MG63 (cell line): ENCODE measurements at regions not wholly inside any gene's neighbourhood (a gene's known extent, or its start where the extent isn't known, plus 50 kb on each side); places are given as distances from the start of the nearest gene placed in this dataset.
A peak's percentile ranks its signal among the peaks of the same experiment; 100 is the strongest.

Experiments used
- DNase-seq: peaks from one replicate; pipeline ENCODE4 v3.0.0-alpha.2; 2020
- H3K27me3 ChIP-seq: fragments of 250-450 bp; sonication (Bioruptor Pico); 2 replicates; pipeline ENCODE4 v1.5.1; 2020; ENCODE audit warnings: mild to moderate bottlenecking, moderate library complexity
- H3K36me3 ChIP-seq: fragments of 250-450 bp; sonication (Bioruptor Pico); 2 replicates; pipeline ENCODE4 v1.5.1; 2020; ENCODE audit warnings: mild to moderate bottlenecking, moderate library complexity
- H3K4me3 ChIP-seq: fragments of 250-450 bp; sonication (Bioruptor Pico); 2 replicates; pipeline ENCODE4 v1.5.1; 2020; ENCODE audit warnings: mild to moderate bottlenecking, moderate library complexity
- H3K9me3 ChIP-seq: fragments of 250-450 bp; sonication (Bioruptor Pico); 2 replicates; pipeline ENCODE4 v1.5.1; 2020; ENCODE audit warnings: mild to moderate bottlenecking, moderate library complexity

DNA sequence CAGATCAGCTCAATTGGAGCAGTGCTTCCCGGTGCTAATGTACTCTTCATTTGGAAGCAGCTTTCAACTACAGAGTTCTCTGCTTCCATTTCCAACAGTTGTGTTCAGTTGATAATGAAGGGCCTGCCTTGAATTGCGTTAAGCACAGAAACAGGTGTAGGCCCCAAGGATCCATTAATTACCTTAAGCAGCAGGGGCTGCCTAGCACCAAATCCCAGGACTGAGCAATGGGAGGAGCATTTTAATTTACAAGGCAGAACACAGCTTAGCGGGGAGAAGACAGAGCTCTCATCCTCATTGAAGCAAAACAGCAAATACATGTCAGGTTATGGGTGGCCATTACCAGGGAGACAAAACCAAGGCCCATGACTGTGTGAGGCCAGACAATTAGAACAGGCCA is 349.6 kb downstream of the TFEC start:
- Histone ChIP-seq H3K4me3 (no peak overlapping the region), H3K27me3 (no peaks in the 10 kb centered on the region), H3K36me3 (no peaks in the 10 kb centered on the region), H3K9me3 (no peaks in the 10 kb centered on the region)
- DNase-seq = no peak

- Histone ChIP-seq H3K36me3 (no peaks in the 10 kb centered on the region), H3K9me3 (no peaks in the 10 kb centered on the region), H3K27me3 (no peaks in the 10 kb centered on the region), H3K4me3 (no peak overlapping the region)
- DNase-seq = no peak
Measured at GRCh38 chr7:115679976-115680375, 350.6 kb downstream of the TFEC start.

GRCh38 chr7:115679423-115679822 is 351.1 kb downstream of the TFEC start:
- Histone ChIP-seq H3K36me3 (no peaks in the 10 kb centered on the region), H3K27me3 (no peaks in the 10 kb centered on the region), H3K9me3 (no peaks in the 10 kb centered on the region), H3K4me3 (no peak overlapping the region)
- no peak for DNase-seq

- H3K27me3 ChIP-seq = no peaks in the 10 kb centered on the region
- no peak overlapping the region for H3K4me3 ChIP-seq
- DNase-seq = peak; percentile 65
- H3K36me3 ChIP-seq = no peaks in the 10 kb centered on the region
- no peaks in the 10 kb centered on the region for H3K9me3 ChIP-seq
Measured at GRCh38 chr7:115678086-115678982, 352.2 kb downstream of the TFEC start.

DNA sequence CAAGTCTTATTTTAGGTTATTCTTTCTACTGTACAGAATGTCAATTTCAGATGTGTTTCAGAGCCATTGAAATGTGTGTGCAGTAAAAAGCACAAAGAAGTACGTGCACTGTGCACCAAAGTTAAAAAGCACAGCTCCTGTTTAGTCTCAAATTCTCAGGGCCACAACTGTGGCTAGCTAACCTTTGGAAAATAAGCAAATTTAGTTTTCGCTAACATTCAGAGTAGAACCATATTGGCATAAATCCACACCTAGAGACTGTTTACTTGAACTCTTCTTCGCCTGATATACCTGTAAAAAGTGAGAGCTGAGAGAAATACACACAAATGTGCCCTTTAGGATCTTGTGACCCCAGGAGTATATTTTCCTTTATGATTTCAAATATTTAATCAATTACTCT is 353.9 kb downstream of the TFEC start:
- DNase-seq = no peak
- no peaks in the 10 kb centered on the region for H3K9me3 ChIP-seq
- H3K36me3 ChIP-seq = no peaks in the 10 kb centered on the region
- H3K27me3 ChIP-seq = no peaks in the 10 kb centered on the region
- no peak overlapping the region for H3K4me3 ChIP-seq

- no peak overlapping the region for H3K4me3 ChIP-seq
- no peaks in the 10 kb centered on the region for H3K27me3 ChIP-seq
- DNase-seq = peak; percentile 43
- no peaks in the 10 kb centered on the region for H3K36me3 ChIP-seq
- H3K9me3 ChIP-seq = no peaks in the 10 kb centered on the region
Measured at GRCh38 chr7:115676080-115676479, 354.5 kb downstream of the TFEC start.

- Histone ChIP-seq H3K27me3 (no peaks in the 10 kb centered on the region), H3K36me3 (no peaks in the 10 kb centered on the region), H3K9me3 (no peaks in the 10 kb centered on the region), H3K4me3 (no peak overlapping the region)
- no peak for DNase-seq
Measured at GRCh38 chr7:115674467-115675024, 356.0 kb downstream of the TFEC start.

DNA sequence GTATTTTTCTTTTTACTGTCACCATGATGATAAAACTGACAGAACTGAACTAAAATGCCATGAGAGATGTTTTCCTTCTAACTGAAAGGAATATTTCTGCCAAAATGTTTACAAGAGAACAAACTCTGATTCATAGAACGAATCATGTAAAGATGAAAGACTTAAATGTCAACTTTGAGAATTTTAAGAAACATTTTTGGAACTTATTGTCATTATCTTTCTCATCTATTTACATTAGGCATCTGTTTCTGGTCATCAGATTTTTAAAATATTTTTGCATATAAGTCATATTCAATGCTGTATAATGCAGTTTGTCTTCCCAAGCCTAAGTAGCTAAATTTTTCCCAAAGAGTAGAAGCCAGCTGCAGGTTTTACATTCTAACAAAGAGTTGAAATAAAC is 358.5 kb downstream of the TFEC start:
- no peak for DNase-seq
- no peaks in the 10 kb centered on the region for H3K36me3 ChIP-seq

DNA sequence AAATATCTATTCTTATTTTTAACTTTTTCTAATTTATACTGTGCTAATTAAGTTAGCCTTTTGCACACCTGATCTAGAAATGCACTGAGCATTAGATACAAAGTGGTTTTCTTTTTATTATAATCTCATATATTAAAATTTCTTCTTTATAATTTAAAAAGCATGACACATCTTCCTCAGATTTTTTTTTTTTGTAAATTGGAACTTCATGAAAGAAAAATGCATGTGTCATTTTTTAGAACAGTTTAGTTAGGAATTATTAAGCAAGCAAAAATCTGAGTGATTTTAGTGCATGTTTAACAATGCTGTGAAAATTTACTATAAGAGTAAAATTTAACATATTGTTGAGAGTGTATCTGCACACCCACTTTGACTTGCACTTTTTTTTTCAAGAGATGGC is 367.9 kb downstream of the TFEC start:
- Histone ChIP-seq H3K36me3 (no peaks in the 10 kb centered on the region), H3K27me3 (no peaks in the 10 kb centered on the region), H3K9me3 (no peaks in the 10 kb centered on the region), H3K4me3 (no peak overlapping the region)
- DNase-seq = no peak

More for the DNA sequence above, 358.5 kb downstream of the TFEC start:
- Histone ChIP-seq H3K9me3 (no peaks in the 10 kb centered on the region), H3K4me3 (no peak overlapping the region), H3K27me3 (no peaks in the 10 kb centered on the region)

- DNase-seq = no peak
- H3K27me3 ChIP-seq = no peaks in the 10 kb centered on the region
- H3K36me3 ChIP-seq = no peaks in the 10 kb centered on the region
- no peak overlapping the region for H3K4me3 ChIP-seq
- no peaks in the 10 kb centered on the region for H3K9me3 ChIP-seq
Measured at GRCh38 chr7:115662120-115662519, 368.4 kb downstream of the TFEC start.

- no peaks in the 10 kb centered on the region for H3K9me3 ChIP-seq
- no peak overlapping the region for H3K4me3 ChIP-seq
- H3K36me3 ChIP-seq = no peaks in the 10 kb centered on the region
- no peak for DNase-seq
- H3K27me3 ChIP-seq = no peaks in the 10 kb centered on the region
Measured at GRCh38 chr7:115658223-115658622, 372.3 kb downstream of the TFEC start.

- Histone ChIP-seq H3K4me3 (no peak overlapping the region), H3K9me3 (no peaks in the 10 kb centered on the region), H3K27me3 (no peaks in the 10 kb centered on the region), H3K36me3 (no peaks in the 10 kb centered on the region)
- no peak for DNase-seq
Measured at GRCh38 chr7:115654384-115655214, 376.0 kb downstream of the TFEC start.

DNA sequence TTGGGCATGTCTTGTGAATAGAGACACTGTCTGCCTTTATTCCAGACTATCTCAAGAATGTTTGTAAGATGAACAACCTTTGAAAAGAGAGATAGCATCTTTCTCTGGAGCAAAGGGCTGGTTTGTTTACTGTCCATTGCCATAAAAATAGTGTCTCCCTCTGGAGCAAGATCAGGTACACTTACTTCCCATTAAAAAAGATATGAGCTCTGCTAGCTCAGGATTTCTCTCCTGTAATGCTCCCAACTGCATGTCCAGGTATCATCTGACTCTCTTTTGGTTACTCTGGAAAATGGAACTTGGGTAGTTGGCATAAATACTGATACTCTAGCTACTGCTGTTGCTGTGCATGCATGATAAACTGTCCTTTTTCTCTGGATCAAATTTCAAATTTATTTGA is 381.1 kb downstream of the TFEC start:
- DNase-seq = no peak
- Histone ChIP-seq H3K36me3 (no peaks in the 10 kb centered on the region), H3K9me3 (no peaks in the 10 kb centered on the region), H3K4me3 (no peak overlapping the region), H3K27me3 (no peaks in the 10 kb centered on the region)

DNA sequence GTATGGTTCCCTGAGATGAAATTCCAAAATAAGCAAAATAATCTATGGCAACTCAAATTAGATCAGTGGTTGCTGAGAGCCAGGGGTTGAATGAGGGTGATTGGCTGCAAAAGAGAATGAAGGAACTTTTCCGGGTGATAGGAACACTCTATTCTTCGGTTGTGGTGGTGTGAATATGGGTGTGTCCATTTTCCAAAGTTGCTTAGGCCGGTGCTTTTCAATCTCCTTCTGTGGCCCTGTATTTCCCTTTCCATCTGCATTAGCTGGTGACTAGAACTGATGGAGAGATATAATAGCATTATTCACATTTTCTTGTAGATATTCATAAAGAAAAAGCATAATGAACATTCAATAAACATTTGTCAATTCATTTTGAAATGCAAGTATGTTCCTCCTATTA is 382.9 kb downstream of the TFEC start:
- no peaks in the 10 kb centered on the region for H3K36me3 ChIP-seq
- no peak for DNase-seq
- no peaks in the 10 kb centered on the region for H3K9me3 ChIP-seq
- H3K27me3 ChIP-seq = no peaks in the 10 kb centered on the region
- H3K4me3 ChIP-seq = no peak overlapping the region

- Histone ChIP-seq H3K27me3 (no peaks in the 10 kb centered on the region), H3K4me3 (no peak overlapping the region), H3K9me3 (no peaks in the 10 kb centered on the region), H3K36me3 (no peaks in the 10 kb centered on the region)
- DNase-seq = no peak
Measured at GRCh38 chr7:115642194-115642593, 388.4 kb downstream of the TFEC start.

DNA sequence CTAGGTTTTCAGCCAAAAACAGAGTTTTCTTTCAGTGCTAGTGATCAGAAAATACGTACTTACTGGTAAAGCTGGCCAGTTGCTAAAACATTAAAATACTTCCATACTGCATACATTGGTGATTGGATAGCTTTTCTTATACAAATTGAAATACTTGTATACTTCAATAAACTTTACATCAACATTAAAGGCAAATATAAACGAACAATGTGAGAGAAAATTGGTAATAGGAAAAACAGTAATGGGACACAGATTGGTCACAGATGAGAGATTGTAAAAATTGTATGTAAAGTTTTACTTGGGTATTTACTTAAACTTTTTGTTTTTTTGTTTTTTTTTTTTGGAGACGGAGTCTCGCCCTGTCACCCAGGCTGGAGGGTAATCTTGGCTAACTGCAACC is 391.7 kb downstream of the TFEC start:
- DNase-seq = no peak
- no peak overlapping the region for H3K4me3 ChIP-seq
- H3K27me3 ChIP-seq = no peaks in the 10 kb centered on the region
- no peaks in the 10 kb centered on the region for H3K36me3 ChIP-seq
- no peaks in the 10 kb centered on the region for H3K9me3 ChIP-seq

DNA sequence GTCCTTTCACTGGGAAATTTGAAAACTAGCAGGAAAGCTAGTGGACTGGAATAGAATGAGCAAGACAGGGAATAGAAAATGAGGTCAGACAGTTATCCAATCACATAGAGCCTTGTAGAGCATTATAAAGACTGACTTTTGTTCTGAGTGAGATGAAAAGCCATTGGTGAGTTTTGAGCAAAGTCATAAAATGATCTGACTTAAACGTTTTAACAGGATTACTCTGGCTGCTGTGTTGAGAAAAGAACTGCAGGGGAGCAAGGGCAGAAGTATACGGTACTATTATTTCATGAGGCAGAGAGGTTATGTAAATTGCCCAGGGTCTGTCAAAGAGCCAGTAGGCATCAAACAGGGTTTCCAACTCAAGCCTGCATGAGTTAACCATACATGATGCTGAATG is 393.4 kb downstream of the TFEC start:
- no peaks in the 10 kb centered on the region for H3K9me3 ChIP-seq

More for the DNA sequence above, 393.4 kb downstream of the TFEC start:
- DNase-seq = no peak
- H3K36me3 ChIP-seq = no peaks in the 10 kb centered on the region
- H3K27me3 ChIP-seq = no peaks in the 10 kb centered on the region
- no peak overlapping the region for H3K4me3 ChIP-seq
